MM.1S (cell line): ENCODE measurements at regions not wholly inside any gene's neighbourhood (a gene's known extent, or its start where the extent isn't known, plus 50 kb on each side); places are given as distances from the start of the nearest gene placed in this dataset.

Experiments used
- DNase-seq: peaks from one replicate; pipeline ENCODE4 v3.0.0-alpha.2; 2015
- H2AFZ ChIP-seq: fragments of 300-600 bp; sonication (generic); 2 replicates; pipeline ENCODE4 v1.6.0; 2016; ENCODE audit warnings: antibody characterized with exemption, low read length
- H3F3A ChIP-seq: fragments of 300-600 bp; sonication (generic); 2 replicates; pipeline ENCODE4 v1.6.1; 2016; ENCODE audit warnings: mild to moderate bottlenecking, antibody characterized with exemption, low read length, moderate library complexity, mixed read lengths; ENCODE audit not compliant: insufficient read depth
- H3K27ac ChIP-seq: fragments of 300-600 bp; sonication (generic); 2 replicates; pipeline ENCODE4 v1.5.1; 2016; ENCODE audit warnings: mild to moderate bottlenecking, low read length
- H3K27me3 ChIP-seq: fragments of 300-600 bp; sonication (generic); replicated peaks from 2 replicates; pipeline ENCODE4 v1.6.0; 2016; ENCODE audit warnings: low read length; ENCODE audit not compliant: insufficient read depth
- H3K36me3 ChIP-seq: fragments of 300-600 bp; sonication (generic); replicated peaks from 2 replicates; pipeline ENCODE4 v1.6.1; 2016; ENCODE audit warnings: mild to moderate bottlenecking, low read length, mixed read lengths; ENCODE audit not compliant: insufficient read depth
- H3K4me1 ChIP-seq: fragments of 300-600 bp; sonication (generic); 2 replicates; pipeline ENCODE4 v1.6.1; 2016; ENCODE audit warnings: low read length, mixed read lengths
- H3K4me2 ChIP-seq: fragments of 300-600 bp; sonication (generic); 2 replicates; pipeline ENCODE4 v1.6.0; 2016; ENCODE audit warnings: low read depth, low read length
- H3K4me3 ChIP-seq: fragments of 300-600 bp; sonication (generic); 2 replicates; pipeline ENCODE4 v1.5.1; 2016; ENCODE audit warnings: low read length, mixed read lengths
- H3K79me2 ChIP-seq: fragments of 300-600 bp; sonication (generic); 2 replicates; pipeline ENCODE4 v1.6.1; 2016; ENCODE audit warnings: mixed run types, low read length, mixed read lengths
- H3K9ac ChIP-seq: fragments of 300-600 bp; sonication (generic); 2 replicates; pipeline ENCODE4 v1.6.1; 2016; ENCODE audit warnings: low read length, mixed read lengths
- H3K9me2 ChIP-seq: fragments of 300-600 bp; sonication (generic); replicated peaks from 2 replicates; pipeline ENCODE4 v1.6.1; 2016; ENCODE audit warnings: mild to moderate bottlenecking, low read length, mixed read lengths; ENCODE audit not compliant: insufficient read depth
- H3K9me3 ChIP-seq: fragments of 300-600 bp; sonication (generic); replicated peaks from 2 replicates; pipeline ENCODE4 v1.6.1; 2016; ENCODE audit warnings: mild to moderate bottlenecking, low read length, mixed read lengths; ENCODE audit not compliant: insufficient read depth
- H4K20me1 ChIP-seq: fragments of 300-600 bp; sonication (generic); 2 replicates; pipeline ENCODE4 v1.6.1; 2016; ENCODE audit warnings: mild to moderate bottlenecking, low read length, moderate library complexity, mixed read lengths; ENCODE audit not compliant: insufficient read depth
- CTCF ChIP-seq: fragments of 300-600 bp; sonication (generic); IDR thresholded peaks from 2 replicates; pipeline ENCODE4 v1.5.1; 2016; ENCODE audit warnings: antibody characterized with exemption, low read length, mixed read lengths
- EZH2 ChIP-seq: fragments of 300-600 bp; sonication (generic); optimal IDR thresholded peaks from 2 replicates; pipeline ENCODE3; 2017; ENCODE audit warnings: low read depth, mild to moderate bottlenecking, antibody characterized with exemption, low read length, mixed read lengths
- EZH2phosphoT487 ChIP-seq: fragments of 300-600 bp; sonication (generic); IDR thresholded peaks from 2 replicates; pipeline ENCODE4 v1.6.1; 2018; ENCODE audit warnings: antibody characterized with exemption, low read length

GRCh38 chr13:85717921-85718320 lies 81.3 kb downstream of the SLITRK6 start:
- no peak overlapping the region for H3K4me3 ChIP-seq
- no peaks in the 10 kb centered on the region for H3K27me3 ChIP-seq
- no peak overlapping the region for H3K9ac ChIP-seq
- no peak for TF ChIP-seq CTCF
- no peak for TF ChIP-seq EZH2phosphoT487
- TF ChIP-seq EZH2: no peak
- no peaks in the 10 kb centered on the region for H3K36me3 ChIP-seq
- H3K4me1 ChIP-seq: peaks cover 9% of the 10 kb centered on the region; the same call in 1 of the 2 replicates
- no peak overlapping the region for H2AFZ ChIP-seq
- no peaks in the 10 kb centered on the region for H3K9me3 ChIP-seq
- no peak for DNase-seq
- H3K9me2 ChIP-seq: no peaks in the 10 kb centered on the region
- H3K4me2 ChIP-seq: no peak overlapping the region
- no peak overlapping the region for H3K27ac ChIP-seq
- H3K79me2 ChIP-seq: no peaks in the 10 kb centered on the region
- H3F3A ChIP-seq: no peaks in the 10 kb centered on the region
- no peaks in the 10 kb centered on the region for H4K20me1 ChIP-seq

- Histone ChIP-seq H3K79me2 (no peaks in the 10 kb centered on the region), H3F3A (no peaks in the 10 kb centered on the region), H3K27me3 (no peaks in the 10 kb centered on the region), H3K36me3 (no peaks in the 10 kb centered on the region), H3K27ac (no peak overlapping the region), H2AFZ (no peak overlapping the region), H4K20me1 (no peaks in the 10 kb centered on the region), H3K4me3 (no peak overlapping the region), H3K4me1 (no peaks in the 10 kb centered on the region), H3K9me2 (no peaks in the 10 kb centered on the region), H3K9ac (no peak overlapping the region), H3K9me3 (no peaks in the 10 kb centered on the region), H3K4me2 (no peak overlapping the region)
- TF ChIP-seq EZH2phosphoT487: no peak
- TF ChIP-seq EZH2: no peak
- no peak for TF ChIP-seq CTCF
- DNase-seq: no peak
These were observed 88.7 kb downstream of the SLITRK6 start for GRCh38 chr13:85710545-85710944.

GRCh38 chr13:85709721-85710120 lies 89.5 kb downstream of the SLITRK6 start:
- Histone ChIP-seq H3K4me2 (no peak overlapping the region), H3K27me3 (no peaks in the 10 kb centered on the region), H3K4me1 (no peaks in the 10 kb centered on the region), H3K9me3 (no peaks in the 10 kb centered on the region), H3K79me2 (no peaks in the 10 kb centered on the region), H3K27ac (no peak overlapping the region), H4K20me1 (no peaks in the 10 kb centered on the region), H3K36me3 (no peaks in the 10 kb centered on the region), H2AFZ (no peak overlapping the region), H3K4me3 (no peak overlapping the region), H3F3A (no peaks in the 10 kb centered on the region), H3K9me2 (no peaks in the 10 kb centered on the region), H3K9ac (no peak overlapping the region)
- TF ChIP-seq CTCF: no peak
- no peak for DNase-seq
